ENCODE measurements at regions not wholly inside any gene's neighbourhood (a gene's known extent, or its start where the extent isn't known, plus 50 kb on each side); places are given as distances from the start of the nearest gene placed in this dataset.

GRCh38 chr16:73387979-73388378 is 340.1 kb upstream of the ZFHX3 start:
- H3K36me3 ChIP-seq (replicated peaks; ENCODE audit: insufficient read depth, low read depth): no peaks in the 10 kb centered on the region
- no peaks in the 10 kb centered on the region for H3K9me2 ChIP-seq (replicated peaks; ENCODE audit: insufficient read depth)
- no peak overlapping the region for H2AFZ ChIP-seq
- no peaks in the 10 kb centered on the region for H3K27me3 ChIP-seq
- DNase-seq (ENCODE audit: low spot score): no peak
- WGBS (ENCODE audit: low lambda C conversion rate, missing lambda C conversion rate): 98% methylated on average over 3 of the region's 3 CpGs
- H3K27ac ChIP-seq: no peak overlapping the region
- H3K9me3 ChIP-seq (ENCODE audit: low read depth): no peaks in the 10 kb centered on the region
- no peaks in the 10 kb centered on the region for H3K4me1 ChIP-seq (ENCODE audit: insufficient read depth)
- TF ChIP-seq EZH2phosphoT487 (IDR thresholded peaks at IDR 0.05; ENCODE audit: low read depth, severe bottlenecking, unreplicated experiment) (no peak), CTCF (IDR thresholded peaks at IDR 0.05; ENCODE audit: poor library complexity) (no peak), EZH2 (IDR thresholded peaks at IDR 0.05; ENCODE audit: borderline replicate concordance) (no peak)
- H3K4me2 ChIP-seq: no peak overlapping the region
- H3K4me3 ChIP-seq: no peak overlapping the region
- H3K79me2 ChIP-seq: no peaks in the 10 kb centered on the region
- no peaks in the 10 kb centered on the region for H4K20me1 ChIP-seq (ENCODE audit: insufficient read depth, poor library complexity, severe bottlenecking)

- no peaks in the 10 kb centered on the region for H3K36me3 ChIP-seq (replicated peaks; ENCODE audit: insufficient read depth, low read depth)
- H2AFZ ChIP-seq: no peak overlapping the region
- no peaks in the 10 kb centered on the region for H3K9me3 ChIP-seq (ENCODE audit: low read depth)
- no peaks in the 10 kb centered on the region for H4K20me1 ChIP-seq (ENCODE audit: insufficient read depth, poor library complexity, severe bottlenecking)
- H3K27me3 ChIP-seq: no peaks in the 10 kb centered on the region
- H3K4me3 ChIP-seq: no peak overlapping the region
- H3K79me2 ChIP-seq: no peaks in the 10 kb centered on the region
- DNase-seq (ENCODE audit: low spot score): no peak
- H3K27ac ChIP-seq: no peak overlapping the region
- no peaks in the 10 kb centered on the region for H3K9me2 ChIP-seq (replicated peaks; ENCODE audit: insufficient read depth)
- TF ChIP-seq EZH2 (IDR thresholded peaks at IDR 0.05; ENCODE audit: borderline replicate concordance) (no peak), CTCF (IDR thresholded peaks at IDR 0.05; ENCODE audit: poor library complexity) (no peak), EZH2phosphoT487 (IDR thresholded peaks at IDR 0.05; ENCODE audit: low read depth, severe bottlenecking, unreplicated experiment) (no peak)
- H3K4me1 ChIP-seq (ENCODE audit: insufficient read depth): no peaks in the 10 kb centered on the region
- no peak overlapping the region for H3K4me2 ChIP-seq
- WGBS (ENCODE audit: low lambda C conversion rate, missing lambda C conversion rate): 89% methylated on average over 5 of the region's 5 CpGs
These were observed 337.8 kb upstream of the ZFHX3 start for GRCh38 chr16:73385696-73386095.

GRCh38 chr16:73384506-73385089 is 336.7 kb upstream of the ZFHX3 start:
- 83% methylated on average over 5 of the region's 5 CpGs for WGBS (ENCODE audit: low lambda C conversion rate, missing lambda C conversion rate)
- Histone ChIP-seq H3K9me2 (replicated peaks; ENCODE audit: insufficient read depth) (no peaks in the 10 kb centered on the region), H3K4me3 (no peak overlapping the region), H3K27me3 (no peaks in the 10 kb centered on the region), H3K36me3 (replicated peaks; ENCODE audit: insufficient read depth, low read depth) (no peaks in the 10 kb centered on the region), H3K27ac (no peak overlapping the region), H3K4me1 (ENCODE audit: insufficient read depth) (no peaks in the 10 kb centered on the region), H3K4me2 (no peak overlapping the region), H2AFZ (no peak overlapping the region), H3K79me2 (no peaks in the 10 kb centered on the region), H4K20me1 (ENCODE audit: insufficient read depth, poor library complexity, severe bottlenecking) (no peaks in the 10 kb centered on the region), H3K9me3 (ENCODE audit: low read depth) (no peaks in the 10 kb centered on the region)
- DNase-seq (ENCODE audit: low spot score): no peak
- TF ChIP-seq EZH2 (IDR thresholded peaks at IDR 0.05; ENCODE audit: borderline replicate concordance): no peak
- TF ChIP-seq CTCF (IDR thresholded peaks at IDR 0.05; ENCODE audit: poor library complexity): no peak
- TF ChIP-seq EZH2phosphoT487 (IDR thresholded peaks at IDR 0.05; ENCODE audit: low read depth, severe bottlenecking, unreplicated experiment): no peak

- H3K4me3 ChIP-seq: no peak overlapping the region
- no peaks in the 10 kb centered on the region for H3K9me2 ChIP-seq (replicated peaks; ENCODE audit: insufficient read depth)
- H3K36me3 ChIP-seq (replicated peaks; ENCODE audit: insufficient read depth, low read depth): no peaks in the 10 kb centered on the region
- H2AFZ ChIP-seq: no peak overlapping the region
- no peaks in the 10 kb centered on the region for H3K4me1 ChIP-seq (ENCODE audit: insufficient read depth)
- no peak overlapping the region for H3K4me2 ChIP-seq
- no peak for TF ChIP-seq CTCF (IDR thresholded peaks at IDR 0.05; ENCODE audit: poor library complexity)
- TF ChIP-seq EZH2 (IDR thresholded peaks at IDR 0.05; ENCODE audit: borderline replicate concordance): no peak
- no peak for TF ChIP-seq EZH2phosphoT487 (IDR thresholded peaks at IDR 0.05; ENCODE audit: low read depth, severe bottlenecking, unreplicated experiment)
- H3K27ac ChIP-seq: no peak overlapping the region
- 76% methylated on average over 3 of the region's 3 CpGs for WGBS (ENCODE audit: low lambda C conversion rate, missing lambda C conversion rate)
- no peaks in the 10 kb centered on the region for H3K27me3 ChIP-seq
- no peaks in the 10 kb centered on the region for H4K20me1 ChIP-seq (ENCODE audit: insufficient read depth, poor library complexity, severe bottlenecking)
- no peaks in the 10 kb centered on the region for H3K79me2 ChIP-seq
- H3K9me3 ChIP-seq (ENCODE audit: low read depth): no peaks in the 10 kb centered on the region
- no peak for DNase-seq (ENCODE audit: low spot score)
These were observed 336.0 kb upstream of the ZFHX3 start for GRCh38 chr16:73383988-73384365.
